GM12878 (cell line): ENCODE measurements at regions not wholly inside any gene's neighbourhood (a gene's known extent, or its start where the extent isn't known, plus 50 kb on each side); places are given as distances from the start of the nearest gene placed in this dataset.

Experiments
- ATAC-seq: fragments of 200-7000 bp; cut with Tn5 transposase; 3 replicates; pipeline ENCODE4 v1.9.1; 2020; ENCODE audit warnings: mild to moderate bottlenecking, moderate library complexity
- BruUV-seq: library from RNA; stranded (reverse); fragments of 400-500 nt; replicated peaks from 2 replicates; lab custom pipeline; 2021; lab: Mats Ljungman, UMichigan
- CTCF ChIA-PET: fragments of 300-600 bp; sonication (Branson Sonifier 250); formaldehyde crosslinking; extraction: SDS; loops from one replicate; lab custom pipeline; 2021; ENCODE audit warnings: inconsistent platforms; lab: Yijun Ruan, JAX
- POLR2A ChIA-PET: fragments of 350-600 bp; formaldehyde crosslinking; extraction: SDS; loops from one replicate; lab custom pipeline; 2021; ENCODE audit warnings: inconsistent platforms; lab: Charles Lee
- RAD21 ChIA-PET: fragments of 300-600 bp; sonication (Branson Sonifier 250); formaldehyde crosslinking; loops from one replicate; lab custom pipeline; 2023; ENCODE audit warnings: antibody characterized with exemption; ENCODE audit not compliant: unreplicated experiment; lab: Charles Lee
- SMC1A ChIA-PET: fragments of 300-600 bp; sonication (Branson Sonifier 250); formaldehyde crosslinking; loops from one replicate; lab custom pipeline; 2023; ENCODE audit not compliant: unreplicated experiment, uncharacterized antibody; lab: Charles Lee
- DNase-seq: peaks from one replicate; pipeline ENCODE4 v3.0.0-alpha.2; 2011; ENCODE audit warnings: low read depth, low spot score
- FAIRE-seq: peaks from 3 replicates; lab custom pipeline; 2011; peaks lifted over from hg19 to GRCh38; lab: Jason Lieb, UNC
- H2AFZ ChIP-seq: 2 replicates; pipeline ENCODE4 v1.6.0; 2011; ENCODE audit warnings: low read depth, low read length, control low read depth; ENCODE audit not compliant: control insufficient read depth
- H3K27ac ChIP-seq: 2 replicates; pipeline ENCODE4 v1.5.1; 2011; ENCODE audit warnings: control low read depth; ENCODE audit not compliant: control insufficient read depth, insufficient read depth
- H3K27me3 ChIP-seq, 2 experiments: replicated peaks in 1 of 2; 2 replicates each; pipeline versions ENCODE4 v1.6.0 to v1.6.1; 2011; ENCODE audit warnings: low read length in 1 of 2; ENCODE audit not compliant: control insufficient read depth in 2 of 2, insufficient read depth in 2 of 2
- H3K36me3 ChIP-seq, 2 experiments: 2 replicates each; pipeline ENCODE4 v1.5.1; 2011; ENCODE audit warnings: low read length in 1 of 2; ENCODE audit not compliant: control insufficient read depth in 2 of 2, insufficient read depth in 2 of 2
- H3K4me1 ChIP-seq: 2 replicates; pipeline ENCODE4 v1.6.1; 2011; ENCODE audit warnings: mild to moderate bottlenecking, low read length, moderate library complexity, mixed read lengths; ENCODE audit not compliant: control insufficient read depth, insufficient read depth
- H3K4me2 ChIP-seq: 2 replicates; pipeline ENCODE4 v1.6.0; 2011; ENCODE audit warnings: control low read depth; ENCODE audit not compliant: control insufficient read depth, insufficient read depth
- H3K4me3 ChIP-seq: fragments of 200-600 bp; sonication (generic); 2 replicates; pipeline ENCODE4 v1.5.1; 2016
- H3K79me2 ChIP-seq: 2 replicates; pipeline ENCODE4 v1.6.0; 2011; ENCODE audit warnings: low read length; ENCODE audit not compliant: control insufficient read depth, insufficient read depth
- H3K9ac ChIP-seq: 2 replicates; pipeline ENCODE4 v1.8.0; 2011; ENCODE audit warnings: low read length, control low read depth, mixed read lengths; ENCODE audit not compliant: control insufficient read depth, insufficient read depth
- H3K9me3 ChIP-seq: replicated peaks from 3 replicates; pipeline ENCODE4 v1.5.1; 2011; ENCODE audit warnings: mild to moderate bottlenecking, low read length; ENCODE audit not compliant: control insufficient read depth, insufficient read depth
- H4K20me1 ChIP-seq: 2 replicates; pipeline ENCODE4 v1.6.0; 2011; ENCODE audit not compliant: control insufficient read depth, insufficient read depth
- BCL3 ChIP-seq: IDR thresholded peaks from 2 replicates; pipeline ENCODE4 v1.6.1; 2011; ENCODE audit warnings: borderline replicate concordance, low read depth, mild to moderate bottlenecking, moderate library complexity, low read length; ENCODE audit not compliant: insufficient read depth, poor library complexity, severe bottlenecking
- CHD1 ChIP-seq: IDR thresholded peaks from 2 replicates; pipeline ENCODE4 v1.6.1; 2012; ENCODE audit warnings: low read depth, low read length, improper control_type of control experiment
- ESRRA ChIP-seq: IDR thresholded peaks from 2 replicates; pipeline ENCODE4 v1.6.1; 2012; ENCODE audit warnings: mild to moderate bottlenecking, low read length, improper control_type of control experiment
- ETV6 ChIP-seq, 2 experiments: fragments of 450-650 bp in 1 of 2; IDR thresholded peaks in 1 of 2; conservative IDR thresholded peaks in 1 of 2; 2 replicates each; pipeline ENCODE4 v1.6.1; 2014; ENCODE audit warnings: antibody characterized with exemption in 1 of 2, borderline replicate concordance in 1 of 2, low read depth in 1 of 2, mild to moderate bottlenecking in 1 of 2, moderate library complexity in 1 of 2
- FOXK2 ChIP-seq: fragments of 450-650 bp; IDR thresholded peaks from 2 replicates; pipeline ENCODE4 v1.6.1; 2017; ENCODE audit warnings: mild to moderate bottlenecking, moderate library complexity
- PBX3 ChIP-seq: IDR thresholded peaks from 2 replicates; pipeline ENCODE4 v1.6.1; 2011; ENCODE audit warnings: mild to moderate bottlenecking, low read depth, low read length, moderate library complexity; ENCODE audit not compliant: insufficient replicate concordance
- PKNOX1 ChIP-seq: fragments of 450-650 bp; IDR thresholded peaks from 2 replicates; pipeline ENCODE4 v1.6.1; 2016; ENCODE audit warnings: mild to moderate bottlenecking
- RB1 ChIP-seq: fragments of 450-650 bp; formaldehyde crosslinking; IDR thresholded peaks from 2 replicates; pipeline ENCODE4 v1.6.1; 2017; ENCODE audit warnings: mild to moderate bottlenecking, borderline replicate concordance
- RBBP5 ChIP-seq: fragments of 200-600 bp; sonication (generic); conservative IDR thresholded peaks from 2 replicates; pipeline ENCODE4 v1.6.1; 2016
- SUZ12 ChIP-seq: fragments of 200-600 bp; sonication (generic); IDR thresholded peaks from one replicate; pipeline ENCODE4 v1.6.1; 2018; ENCODE audit warnings: antibody characterized with exemption, mild to moderate bottlenecking; ENCODE audit not compliant: unreplicated experiment
- TCF3 ChIP-seq: IDR thresholded peaks from 2 replicates; pipeline ENCODE4 v1.6.1; 2012; ENCODE audit warnings: low read depth, mild to moderate bottlenecking, low read length, borderline replicate concordance; ENCODE audit not compliant: insufficient read depth
- TCF7 ChIP-seq: IDR thresholded peaks from 2 replicates; pipeline ENCODE4 v1.6.1; 2014; ENCODE audit warnings: antibody characterized with exemption, borderline replicate concordance
- USF1 ChIP-seq: IDR thresholded peaks from 2 replicates; pipeline ENCODE4 v1.6.1; 2011; ENCODE audit warnings: borderline replicate concordance, low read depth, mild to moderate bottlenecking, moderate library complexity, mixed read lengths, low read length; ENCODE audit not compliant: insufficient read depth; ENCODE audit errors: extremely low read length
- WRNIP1 ChIP-seq: IDR thresholded peaks from 2 replicates; pipeline ENCODE4 v1.6.1; 2011; ENCODE audit warnings: low read depth, low read length, improper control_type of control experiment, borderline replicate concordance
- ZNF24 ChIP-seq: fragments of 450-650 bp; IDR thresholded peaks from 2 replicates; pipeline ENCODE4 v1.6.1; 2017; ENCODE audit warnings: antibody characterized with exemption, mild to moderate bottlenecking
- WGBS: methylation state at CpG from one replicate; pipeline ENCODE4 v1.1.6; 2016; ENCODE audit warnings: low lambda C conversion rate; ENCODE audit not compliant: insufficient replicate concordance, insufficient coverage; ENCODE audit errors: missing lambda C conversion rate; 5-methylcytosine and 5-hydroxymethylcytosine counted together
- in situ Hi-C: fragments of 300-500 bp; cut with MboI; formaldehyde crosslinking; loops from 9 replicates; pipeline ENCODE4 v1.14.3; 2018; ENCODE audit warnings: mixed read lengths
- intact Hi-C: fragments of 100-400 bp; cut with micrococcal nuclease; formaldehyde crosslinking; loops from one replicate; pipeline ENCODE4 v1.14.2; 2022; ENCODE audit not compliant: unreplicated experiment

- CTCF ChIA-PET, result interaction anchor here (2.2 kb wide), 1 partner anchor 8 kb away, joined by 8 read pairs; no protein-coding TSS in a partner anchor
- Histone ChIP-seq H3K9me3 (no peaks in the 10 kb centered on the region), H4K20me1 (no peaks in the 10 kb centered on the region), H3K4me2 (no peak overlapping the region), H3K36me3 (no peaks in the 10 kb centered on the region), H3K9ac (no peak overlapping the region), H3K27me3 (no peaks in the 10 kb centered on the region), H3K4me1 (no peaks in the 10 kb centered on the region), H2AFZ (no peak overlapping the region), H3K4me3 (no peak overlapping the region), H3K27ac (no peak overlapping the region), H3K79me2 (no peaks in the 10 kb centered on the region)
- no TSS peak for BruUV-seq
- DNase-seq (no peak), FAIRE-seq (no peak), ATAC-seq (no peak)
- no peak for TF ChIP-seq RB1
- TF ChIP-seq BCL3, result no peak
- TF ChIP-seq PKNOX1, result no peak
- no peak for TF ChIP-seq SUZ12
- TF ChIP-seq WRNIP1, result no peak
- no peak for TF ChIP-seq ESRRA
- no peak for TF ChIP-seq ZNF24
- TF ChIP-seq CHD1, result no peak
- TF ChIP-seq FOXK2, result no peak
- TF ChIP-seq RBBP5, result no peak
- no peak for TF ChIP-seq USF1
- no peak for TF ChIP-seq ETV6 (conservative IDR thresholded peaks at IDR 0.05 in 1 of 2, IDR thresholded peaks at IDR 0.05 in 1 of 2; ENCODE audit: borderline replicate concordance in 1 of 2, low read depth in 1 of 2)
- TF ChIP-seq TCF7, result no peak
- no peak for TF ChIP-seq TCF3
- TF ChIP-seq PBX3, result no peak
- RAD21 ChIA-PET, result interaction anchor here (0.9 kb wide), 1 partner anchor 427 kb away, joined by 5 read pairs; no protein-coding TSS in a partner anchor
- in situ Hi-C loops, result no loop called here
- 4% methylated on average over 4 of the region's 4 CpGs for WGBS
- POLR2A ChIA-PET, result no interaction called here
- SMC1A ChIA-PET, result interaction anchor here (0.7 kb wide), 1 partner anchor 36 kb away, joined by 3 read pairs; no protein-coding TSS in a partner anchor
- intact Hi-C loops, result no loop called here
Measured at GRCh38 chr7:48992816-48993215, 68.5 kb downstream of the CDC14C start.
